Spinal cord (tissue), 9 donors: ENCODE measurements at regions not wholly inside any gene's neighbourhood (a gene's known extent, or its start where the extent isn't known, plus 50 kb on each side); places are given as distances from the start of the nearest gene placed in this dataset.

Experiments
- DNase-seq, 6 donors: peaks; one replicate each; pipeline versions ENCODE4 v3.0.0 to v3.0.0-alpha.2; 2013 to 2015; ENCODE audit warnings: low spot score in 6 of 6, low read depth in 4 of 6
- H3K27ac ChIP-seq: one replicate; pipeline ENCODE4 v1.5.1; 2013; ENCODE audit warnings: low read depth, low read length, control low read depth
- H3K27me3 ChIP-seq: one replicate; pipeline ENCODE4 v1.6.1; 2013; ENCODE audit warnings: low read length; ENCODE audit not compliant: control insufficient read depth, insufficient read depth
- H3K36me3 ChIP-seq: one replicate; pipeline ENCODE4 v1.6.1; 2013; ENCODE audit warnings: low read length; ENCODE audit not compliant: control insufficient read depth, insufficient read depth
- H3K4me1 ChIP-seq: one replicate; pipeline ENCODE4 v1.6.1; 2013; ENCODE audit warnings: low read length; ENCODE audit not compliant: control insufficient read depth, insufficient read depth
- H3K4me3 ChIP-seq: one replicate; pipeline ENCODE4 v1.5.1; 2013; ENCODE audit warnings: low read depth, low read length, control low read depth
- H3K9me3 ChIP-seq: one replicate; pipeline ENCODE4 v1.6.1; 2013; ENCODE audit warnings: low read length; ENCODE audit not compliant: control insufficient read depth, insufficient read depth
- WGBS: methylation state at CpG from one replicate; pipeline ENCODE4 v1.1.5; 2013; ENCODE audit warnings: missing lambda C conversion rate; ENCODE audit not compliant: insufficient coverage; 5-methylcytosine and 5-hydroxymethylcytosine counted together
- donor health status: healthy.

DNA sequence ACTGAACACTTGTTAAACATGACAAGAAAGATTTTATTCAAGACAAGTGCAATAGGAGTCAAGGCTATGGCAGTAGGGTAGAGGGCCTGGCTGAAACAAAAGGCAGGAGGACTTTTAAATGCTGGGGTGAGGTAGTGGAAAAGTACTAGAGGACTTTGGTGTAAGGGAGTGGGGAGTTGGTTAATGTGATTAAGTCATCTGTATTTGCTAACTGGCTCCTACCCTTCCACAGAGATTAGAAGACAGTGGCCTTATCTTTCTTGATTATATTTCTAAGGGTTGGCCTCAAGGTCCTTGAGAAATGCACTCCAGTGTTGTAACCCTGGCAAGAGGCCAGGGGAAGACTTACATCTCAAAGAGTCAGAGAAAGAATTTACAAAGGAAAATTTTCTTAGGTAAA lies 160.2 kb upstream of the FTMT start:
- no peak overlapping the region for H3K27ac ChIP-seq
- no peak overlapping the region for H3K4me3 ChIP-seq
- no peaks in the 10 kb centered on the region for H3K9me3 ChIP-seq
- H3K4me1 ChIP-seq = no peaks in the 10 kb centered on the region
- H3K27me3 ChIP-seq = no peaks in the 10 kb centered on the region
- H3K36me3 ChIP-seq = no peaks in the 10 kb centered on the region
- no peak for DNase-seq

DNA sequence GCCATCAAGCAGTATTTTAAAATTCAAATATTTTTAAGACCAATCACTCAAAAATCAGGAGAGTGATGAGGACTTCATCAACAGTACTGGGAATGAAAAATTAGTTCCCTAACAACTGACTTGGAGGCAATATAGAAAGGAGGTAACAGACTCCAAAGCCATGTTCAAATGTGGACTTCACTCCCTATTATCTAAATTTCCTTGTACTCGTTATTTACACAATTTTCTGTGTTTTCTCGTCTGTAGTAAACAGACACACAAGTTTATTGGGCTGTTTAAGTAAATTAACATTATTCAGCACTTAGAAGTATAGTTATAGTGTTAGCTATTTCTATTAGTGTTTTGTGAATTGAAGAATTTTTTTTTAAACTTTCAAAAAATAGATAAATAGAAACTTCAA lies 159.5 kb upstream of the FTMT start:
- WGBS = no CpG with 5 or more reads among the region's 2 CpGs
- Histone ChIP-seq H3K9me3 (no peaks in the 10 kb centered on the region), H3K4me3 (no peak overlapping the region), H3K36me3 (no peaks in the 10 kb centered on the region), H3K4me1 (no peaks in the 10 kb centered on the region), H3K27me3 (no peaks in the 10 kb centered on the region), H3K27ac (no peak overlapping the region)
- DNase-seq = no peak

- Histone ChIP-seq H3K4me3 (no peak overlapping the region), H3K36me3 (no peaks in the 10 kb centered on the region), H3K9me3 (no peaks in the 10 kb centered on the region), H3K27ac (no peak overlapping the region), H3K4me1 (no peaks in the 10 kb centered on the region), H3K27me3 (no peaks in the 10 kb centered on the region)
- no peak for DNase-seq
- no CpG with 5 or more reads among the region's 1 CpG for WGBS
Observed at GRCh38 chr5:121693864-121694263, 157.8 kb upstream of the FTMT start.

- H3K9me3 ChIP-seq = no peaks in the 10 kb centered on the region
Observed at GRCh38 chr5:121695307-121695706, 156.4 kb upstream of the FTMT start.

GRCh38 chr5:121698690-121699089 lies 153.0 kb upstream of the FTMT start:
- Histone ChIP-seq H3K27me3 (no peaks in the 10 kb centered on the region), H3K4me1 (no peaks in the 10 kb centered on the region), H3K4me3 (no peak overlapping the region), H3K27ac (no peak overlapping the region), H3K9me3 (no peaks in the 10 kb centered on the region), H3K36me3 (no peaks in the 10 kb centered on the region)
- WGBS = 86% methylated on average over 1 of the region's 3 CpGs
- DNase-seq = no peak

More at GRCh38 chr5:121695307-121695706, 156.4 kb upstream of the FTMT start:
- Histone ChIP-seq H3K4me1 (no peaks in the 10 kb centered on the region), H3K27me3 (no peaks in the 10 kb centered on the region), H3K36me3 (no peaks in the 10 kb centered on the region), H3K4me3 (no peak overlapping the region), H3K27ac (no peak overlapping the region)
- WGBS = 100% methylated on average over 1 of the region's 2 CpGs
- DNase-seq = no peak

GRCh38 chr5:121701731-121702130 lies 150.0 kb upstream of the FTMT start:
- peak in 1 of 6 donors; percentile 63 for DNase-seq
- H3K4me3 ChIP-seq = no peak overlapping the region
- WGBS = no CpG with 5 or more reads among the region's 1 CpG
- no peaks in the 10 kb centered on the region for H3K4me1 ChIP-seq
- no peaks in the 10 kb centered on the region for H3K9me3 ChIP-seq
- no peak overlapping the region for H3K27ac ChIP-seq
- no peaks in the 10 kb centered on the region for H3K27me3 ChIP-seq
- H3K36me3 ChIP-seq = no peaks in the 10 kb centered on the region

- H3K9me3 ChIP-seq = no peaks in the 10 kb centered on the region
- no peak overlapping the region for H3K4me3 ChIP-seq
- DNase-seq = peak in 1 of 6 donors; percentile 35
- H3K27ac ChIP-seq = no peak overlapping the region
- H3K4me1 ChIP-seq = no peaks in the 10 kb centered on the region
- H3K36me3 ChIP-seq = no peaks in the 10 kb centered on the region
- 0% methylated on average over 1 of the region's 4 CpGs for WGBS
- H3K27me3 ChIP-seq = no peaks in the 10 kb centered on the region
Observed at GRCh38 chr5:121702682-121703081, 149.0 kb upstream of the FTMT start.

- H3K4me1 ChIP-seq = no peaks in the 10 kb centered on the region
- H3K27ac ChIP-seq = no peak overlapping the region
- H3K36me3 ChIP-seq = no peaks in the 10 kb centered on the region
- no peak overlapping the region for H3K4me3 ChIP-seq
- no peak for DNase-seq
- no peaks in the 10 kb centered on the region for H3K27me3 ChIP-seq
- no peaks in the 10 kb centered on the region for H3K9me3 ChIP-seq
Observed at GRCh38 chr5:121704291-121704690, 147.4 kb upstream of the FTMT start.

- DNase-seq = no peak
- Histone ChIP-seq H3K4me1 (no peaks in the 10 kb centered on the region), H3K9me3 (no peaks in the 10 kb centered on the region), H3K27ac (no peak overlapping the region), H3K36me3 (no peaks in the 10 kb centered on the region), H3K4me3 (no peak overlapping the region), H3K27me3 (no peaks in the 10 kb centered on the region)
- WGBS = no CpG with 5 or more reads among the region's 2 CpGs
Observed at GRCh38 chr5:121706686-121707085, 145.0 kb upstream of the FTMT start.

- H3K36me3 ChIP-seq = no peaks in the 10 kb centered on the region
- H3K27ac ChIP-seq = no peak overlapping the region
- no peaks in the 10 kb centered on the region for H3K9me3 ChIP-seq
- 100% methylated on average over 1 of the region's 1 CpG for WGBS
- no peaks in the 10 kb centered on the region for H3K4me1 ChIP-seq
- no peak overlapping the region for H3K4me3 ChIP-seq
- H3K27me3 ChIP-seq = no peaks in the 10 kb centered on the region
- no peak for DNase-seq
Observed at GRCh38 chr5:121707178-121707577, 144.5 kb upstream of the FTMT start.

DNA sequence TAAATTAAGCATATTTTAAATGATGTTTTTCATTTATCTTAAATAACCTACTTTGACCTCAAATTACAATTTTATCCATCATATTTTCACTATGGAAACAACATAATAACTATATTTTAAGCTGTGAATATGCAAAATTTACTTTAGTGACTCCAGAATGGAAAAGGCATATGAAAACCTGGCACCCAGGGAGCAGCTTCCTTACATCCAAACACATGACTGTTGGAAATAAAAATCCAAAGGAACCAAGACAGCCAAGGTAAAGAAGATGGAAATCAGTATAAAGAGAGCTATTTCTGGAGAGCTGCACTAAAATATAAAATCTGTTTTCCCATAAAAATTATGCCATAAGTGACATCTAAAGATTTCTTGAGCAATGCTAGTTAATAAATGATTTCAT lies 140.3 kb upstream of the FTMT start:
- peak in 1 of 6 donors; percentile 23 for DNase-seq
- Histone ChIP-seq H3K27ac (no peak overlapping the region), H3K27me3 (no peaks in the 10 kb centered on the region), H3K4me3 (no peak overlapping the region), H3K9me3 (peaks cover 2% of the 10 kb centered on the region), H3K4me1 (no peaks in the 10 kb centered on the region), H3K36me3 (no peaks in the 10 kb centered on the region)
